Endothelial cell of umbilical vein (primary cell): ENCODE measurements at regions not wholly inside any gene's neighbourhood (a gene's known extent, or its start where the extent isn't known, plus 50 kb on each side); places are given as distances from the start of the nearest gene placed in this dataset.

Experiments
- BruUV-seq: library from RNA; stranded (reverse); fragments of 400-500 nt; replicated peaks from 2 replicates; lab custom pipeline; 2021; lab: Mats Ljungman, UMichigan
- CTCF ChIA-PET: fragments of 300-600, 350-600 bp; sonication (Branson Sonifier 250); formaldehyde crosslinking; loops from one replicate; lab custom pipeline; 2021; ENCODE audit warnings: antibody characterized with exemption, inconsistent platforms; lab: Charles Lee
- POLR2A ChIA-PET: fragments of 300-600, 350-600 bp; sonication (Branson Sonifier 250); formaldehyde crosslinking; loops from one replicate; lab custom pipeline; 2021; ENCODE audit warnings: antibody characterized with exemption, inconsistent platforms; lab: Charles Lee
- DNase-seq: peaks from one replicate; pipeline ENCODE4 v3.0.0-alpha.2; 2011; ENCODE audit warnings: low read depth, low spot score
- FAIRE-seq: peaks from 2 replicates; lab custom pipeline; 2011; peaks lifted over from hg19 to GRCh38; lab: Jason Lieb, UNC
- H2AFZ ChIP-seq: 2 replicates; pipeline ENCODE4 v1.6.0; 2012; ENCODE audit warnings: low read depth, low read length, control low read depth, inconsistent platforms
- H3K27ac ChIP-seq: 2 replicates; pipeline ENCODE4 v1.5.1; 2011; ENCODE audit warnings: low read depth, mild to moderate bottlenecking, control low read depth, low read length, moderate library complexity; ENCODE audit not compliant: insufficient read depth
- H3K27me3 ChIP-seq, 2 experiments: 2 replicates each; pipeline versions ENCODE4 v1.6.0 to v1.6.1; 2011; ENCODE audit warnings: low read length in 2 of 2, mixed read lengths in 1 of 2; ENCODE audit not compliant: control insufficient read depth in 2 of 2, insufficient read depth in 2 of 2
- H3K36me3 ChIP-seq, 2 experiments: 2 replicates in 1 of 2; 3 replicates in 1 of 2; pipeline ENCODE4 v1.5.1; 2011; ENCODE audit warnings: low read length in 2 of 2, mild to moderate bottlenecking in 1 of 2, moderate library complexity in 1 of 2; ENCODE audit not compliant: control insufficient read depth in 2 of 2, insufficient read depth in 2 of 2; ENCODE audit errors: extremely low read depth in 1 of 2
- H3K4me1 ChIP-seq: 3 replicates; pipeline ENCODE4 v1.5.1; 2011; ENCODE audit warnings: mild to moderate bottlenecking, low read length; ENCODE audit not compliant: control insufficient read depth, insufficient read depth; ENCODE audit errors: extremely low read depth
- H3K4me2 ChIP-seq: 2 replicates; pipeline ENCODE4 v1.6.1; 2011; ENCODE audit warnings: low read length, control low read depth, mixed read lengths; ENCODE audit not compliant: insufficient read depth
- H3K4me3 ChIP-seq, 3 experiments: fragments of 200-600 bp in 1 of 3; sonication (generic), shearing (Covaris generic) in 1 of 3; replicated peaks in 1 of 3; 2 replicates each; pipeline ENCODE4 v1.5.1; 2011 to 2016; ENCODE audit warnings: control low read depth in 3 of 3, low read length in 3 of 3, mild to moderate bottlenecking in 2 of 3, inconsistent platforms in 1 of 3, low read depth in 1 of 3, moderate library complexity in 1 of 3; ENCODE audit not compliant: insufficient read depth in 1 of 3
- H3K79me2 ChIP-seq: 2 replicates; pipeline ENCODE4 v1.6.0; 2012; ENCODE audit warnings: low read length, inconsistent platforms; ENCODE audit not compliant: control insufficient read depth, insufficient read depth
- H3K9ac ChIP-seq: replicated peaks from 2 replicates; pipeline ENCODE3; 2011; ENCODE audit warnings: low read length, control low read depth; ENCODE audit not compliant: insufficient read depth; ENCODE audit errors: extremely low read depth
- H3K9me1 ChIP-seq: replicated peaks from 3 replicates; pipeline ENCODE4 v1.6.0; 2011; ENCODE audit warnings: mild to moderate bottlenecking, low read length; ENCODE audit not compliant: control insufficient read depth, insufficient read depth; ENCODE audit errors: extremely low read depth
- H3K9me3 ChIP-seq: replicated peaks from 2 replicates; pipeline ENCODE4 v1.5.1; 2012; ENCODE audit warnings: low read length, inconsistent platforms; ENCODE audit not compliant: control insufficient read depth, insufficient read depth
- H4K20me1 ChIP-seq: replicated peaks from 2 replicates; pipeline ENCODE3; 2011; ENCODE audit warnings: mild to moderate bottlenecking, low read length; ENCODE audit not compliant: control insufficient read depth, insufficient read depth; ENCODE audit errors: extremely low read depth
- EZH2 ChIP-seq: IDR thresholded peaks from 2 replicates; pipeline ENCODE4 v1.6.1; 2012; ENCODE audit warnings: borderline replicate concordance, low read depth, mild to moderate bottlenecking, moderate library complexity, low read length, inconsistent platforms; ENCODE audit not compliant: severe bottlenecking
- FOS ChIP-seq: IDR thresholded peaks from 2 replicates; pipeline ENCODE4 v1.6.1; 2011; ENCODE audit warnings: mild to moderate bottlenecking, low read length, moderate library complexity, borderline replicate concordance; ENCODE audit not compliant: insufficient read depth
- GATA2 ChIP-seq: IDR thresholded peaks from 2 replicates; pipeline ENCODE4 v1.7.0; 2011; ENCODE audit warnings: low read depth, mild to moderate bottlenecking, moderate library complexity, mixed read lengths, low read length; ENCODE audit not compliant: insufficient read length, insufficient read depth
- JUN ChIP-seq: IDR thresholded peaks from 2 replicates; pipeline ENCODE4 v1.6.1; 2011; ENCODE audit warnings: borderline replicate concordance, low read depth; ENCODE audit not compliant: insufficient read length, insufficient read depth
- MYC ChIP-seq: IDR thresholded peaks from one replicate; pipeline ENCODE4 v1.6.1; 2011; ENCODE audit warnings: mild to moderate bottlenecking, low read depth, low read length
- POLR2A ChIP-seq: IDR thresholded peaks from 2 replicates; pipeline ENCODE4 v1.6.1; 2012; ENCODE audit warnings: low read depth, mild to moderate bottlenecking, control low read depth, low read length
- dilution Hi-C: fragments of 300-500 bp; cut with MboI; formaldehyde crosslinking; loops from one replicate; pipeline ENCODE4 v1.15.0; 2019; ENCODE audit warnings: low sequenced_read_pairs; ENCODE audit not compliant: extremely low pct_ligation_motif_present
- intact Hi-C: fragments of 100-400 bp; cut with micrococcal nuclease; formaldehyde crosslinking; loops from one replicate; pipeline ENCODE4 v1.10.0; 2022
- TF ChIP-seq, protein P1 (sequence below): IDR thresholded peaks from 2 replicates; pipeline ENCODE4 v1.6.1; 2011; ENCODE audit not compliant: insufficient read depth, insufficient read length
- TF ChIP-seq, protein P2 (sequence below), 2 donors: IDR thresholded peaks; 1 replicate in 1 of 2; 2 replicates in 1 of 2; pipeline ENCODE4 v1.5.1; 2011; ENCODE audit warnings: low read length in 2 of 2, mild to moderate bottlenecking in 2 of 2, moderate library complexity in 2 of 2, control low read depth in 1 of 2, inconsistent platforms in 1 of 2, low read depth in 1 of 2; ENCODE audit not compliant: insufficient read depth in 1 of 2; ENCODE audit errors: extremely low read depth in 1 of 2

DNA sequence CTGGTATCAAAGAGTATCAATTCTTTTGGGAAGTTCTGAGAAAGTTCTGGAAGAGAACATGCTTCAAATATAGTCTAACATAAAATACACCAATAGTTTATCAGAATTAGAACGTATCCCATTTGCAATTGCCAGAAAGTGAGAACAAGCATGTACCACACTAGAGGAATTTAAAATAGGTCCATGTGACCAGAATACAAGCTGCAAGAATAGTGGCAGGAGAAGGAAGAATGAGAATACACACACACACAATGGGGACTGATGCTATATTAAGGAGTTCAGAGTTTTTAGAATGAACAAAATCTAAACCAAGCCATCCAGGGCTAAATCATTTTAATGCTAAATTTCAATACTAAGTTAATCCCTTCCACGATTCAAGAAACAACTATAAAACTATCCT, 99.1 kb upstream of the TMEM168 start:
- Histone ChIP-seq H2AFZ (no peak overlapping the region), H3K36me3 (no peaks in the 10 kb centered on the region), H3K4me2 (no peak overlapping the region), H3K27me3 (no peaks in the 10 kb centered on the region), H3K9me3 (no peaks in the 10 kb centered on the region), H3K9me1 (no peaks in the 10 kb centered on the region), H3K9ac (no peak overlapping the region), H3K27ac (no peak overlapping the region), H4K20me1 (no peaks in the 10 kb centered on the region), H3K79me2 (no peaks in the 10 kb centered on the region), H3K4me3 (no peak overlapping the region), H3K4me1 (no peaks in the 10 kb centered on the region)
- dilution Hi-C loops, result no loop called here
- POLR2A ChIA-PET, result interaction anchor here (0.7 kb wide), 1 partner anchor 439 kb away, joined by 3 read pairs; the partner anchor contains the start of gene IFRD1
- FAIRE-seq, result no peak
- no peak for TF ChIP-seq EZH2
- no peak for TF ChIP-seq GATA2
- TF ChIP-seq, protein P1, sequence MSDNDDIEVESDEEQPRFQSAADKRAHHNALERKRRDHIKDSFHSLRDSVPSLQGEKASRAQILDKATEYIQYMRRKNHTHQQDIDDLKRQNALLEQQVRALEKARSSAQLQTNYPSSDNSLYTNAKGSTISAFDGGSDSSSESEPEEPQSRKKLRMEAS, result no peak
- no peak for TF ChIP-seq MYC
- TF ChIP-seq JUN, result no peak
- TF ChIP-seq, protein P2, sequence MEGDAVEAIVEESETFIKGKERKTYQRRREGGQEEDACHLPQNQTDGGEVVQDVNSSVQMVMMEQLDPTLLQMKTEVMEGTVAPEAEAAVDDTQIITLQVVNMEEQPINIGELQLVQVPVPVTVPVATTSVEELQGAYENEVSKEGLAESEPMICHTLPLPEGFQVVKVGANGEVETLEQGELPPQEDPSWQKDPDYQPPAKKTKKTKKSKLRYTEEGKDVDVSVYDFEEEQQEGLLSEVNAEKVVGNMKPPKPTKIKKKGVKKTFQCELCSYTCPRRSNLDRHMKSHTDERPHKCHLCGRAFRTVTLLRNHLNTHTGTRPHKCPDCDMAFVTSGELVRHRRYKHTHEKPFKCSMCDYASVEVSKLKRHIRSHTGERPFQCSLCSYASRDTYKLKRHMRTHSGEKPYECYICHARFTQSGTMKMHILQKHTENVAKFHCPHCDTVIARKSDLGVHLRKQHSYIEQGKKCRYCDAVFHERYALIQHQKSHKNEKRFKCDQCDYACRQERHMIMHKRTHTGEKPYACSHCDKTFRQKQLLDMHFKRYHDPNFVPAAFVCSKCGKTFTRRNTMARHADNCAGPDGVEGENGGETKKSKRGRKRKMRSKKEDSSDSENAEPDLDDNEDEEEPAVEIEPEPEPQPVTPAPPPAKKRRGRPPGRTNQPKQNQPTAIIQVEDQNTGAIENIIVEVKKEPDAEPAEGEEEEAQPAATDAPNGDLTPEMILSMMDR (IDR thresholded peaks at IDR 0.05; ENCODE audit: extremely low read depth in 1 of 2, insufficient read depth in 1 of 2, low read depth in 1 of 2, low read length in 2 of 2), result no peak
- no peak for TF ChIP-seq POLR2A
- no peak for TF ChIP-seq FOS
- intact Hi-C loops, result no loop called here
- no TSS peak for BruUV-seq
- no peak for DNase-seq
- CTCF ChIA-PET, result no interaction called here
